Erythroblast (primary cell): ENCODE measurements at regions not wholly inside any gene's neighbourhood (a gene's known extent, or its start where the extent isn't known, plus 50 kb on each side); places are given as distances from the start of the nearest gene placed in this dataset.
"Not testable (repeated sequence)": the region's sequence is repeated elsewhere in the genome, so short reads cannot be mapped to it uniquely, and the experiment has no call there.

ENCODE experiments used
- DNase-seq, 2 experiments: peaks; one replicate each; lab custom pipeline; 2025; lab: John Stamatoyannopoulos, UW
- GATA1 ChIP-seq: IDR thresholded peaks from 2 replicates; pipeline ENCODE4 v1.6.1; 2011; ENCODE audit warnings: low read depth, mild to moderate bottlenecking, control low read depth, low read length, moderate library complexity
- POLR2A ChIP-seq: IDR thresholded peaks from 2 replicates; pipeline ENCODE4 v1.6.1; 2011; ENCODE audit warnings: mild to moderate bottlenecking, low read length

DNA sequence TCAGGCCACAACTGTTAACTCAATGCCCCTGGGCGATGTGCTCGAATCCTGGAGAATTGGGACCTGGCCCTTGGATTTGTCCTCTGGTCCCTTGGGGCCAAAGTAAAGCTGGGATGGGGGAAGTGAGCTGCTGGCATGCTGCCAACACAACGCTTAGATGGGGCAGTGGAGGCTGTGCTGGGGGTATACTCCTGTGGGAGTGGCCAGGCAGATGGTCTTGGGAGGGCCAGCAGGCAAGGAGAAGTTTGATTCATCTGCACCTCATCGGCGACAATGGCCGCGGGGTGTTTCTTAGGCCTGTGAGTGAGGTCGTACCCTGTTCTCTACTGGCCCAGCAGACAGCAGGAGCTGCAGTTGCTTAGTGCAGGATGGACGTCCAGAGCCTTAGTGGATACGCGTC lies 139.0 kb upstream of the MTPN start:
- DNase-seq, result peak in 1 of 2 experiments; percentile 2
- no peak for TF ChIP-seq POLR2A
- no peak for TF ChIP-seq GATA1

- TF ChIP-seq GATA1 (no peak), POLR2A (no peak)
- peak; percentile 47 to 66 for DNase-seq
Observed at GRCh38 chr7:136114966-136115762, 138.0 kb upstream of the MTPN start.

DNA sequence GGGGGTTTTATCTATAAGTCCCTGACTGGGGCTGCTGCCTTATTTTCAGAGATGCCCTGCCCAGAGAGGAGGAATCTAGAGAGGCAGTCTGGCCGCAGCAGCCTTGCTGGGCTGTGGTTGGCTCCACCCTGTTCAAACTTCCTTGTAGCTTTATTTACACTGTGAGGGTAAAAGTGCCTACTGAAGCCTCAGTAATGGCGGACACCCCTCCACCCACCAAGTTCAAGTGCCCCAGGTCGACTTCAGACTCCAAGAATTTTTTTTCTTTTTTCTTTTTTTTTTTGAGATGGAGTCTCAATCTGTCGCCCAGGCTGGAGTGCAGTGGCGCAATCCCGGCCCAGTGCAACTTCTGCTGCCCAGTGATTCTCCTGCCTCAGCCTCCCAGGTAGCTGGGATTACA lies 137.3 kb upstream of the MTPN start:
- not testable (repeated sequence) for DNase-seq

- DNase-seq, result not testable (repeated sequence)
Observed at GRCh38 chr7:136109037-136109436, 131.9 kb upstream of the MTPN start.

- no peak for TF ChIP-seq GATA1
- no peak for DNase-seq
Observed at GRCh38 chr7:136105191-136105590, 128.0 kb upstream of the MTPN start.

GRCh38 chr7:136104269-136104603 lies 127.1 kb upstream of the MTPN start:
- no peak for TF ChIP-seq POLR2A
- DNase-seq, result no peak

GRCh38 chr7:136103545-136104268 lies 126.5 kb upstream of the MTPN start:
- TF ChIP-seq GATA1 (no peak), POLR2A (no peak)
- no peak for DNase-seq

DNA sequence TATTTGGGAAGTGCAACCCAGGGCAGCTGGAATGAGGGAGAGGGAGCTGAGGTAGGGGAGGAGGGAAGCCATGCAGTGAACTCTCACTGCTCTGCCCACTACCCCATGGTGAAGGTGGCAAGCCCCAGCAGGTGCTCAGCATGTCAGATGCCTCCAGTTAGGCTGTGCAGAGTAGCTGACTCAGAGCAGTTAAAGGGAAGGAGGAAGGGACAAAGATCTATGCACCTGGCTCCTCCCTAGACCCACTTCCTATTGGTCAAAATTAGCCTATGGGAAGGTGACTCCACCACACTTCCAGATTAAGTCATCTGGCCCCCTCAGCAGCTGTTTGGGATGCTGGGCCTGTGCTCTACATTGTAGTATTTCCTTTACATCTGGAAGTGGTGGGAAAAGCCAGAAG lies 125.7 kb upstream of the MTPN start:
- no peak for DNase-seq
- TF ChIP-seq GATA1 (no peak), POLR2A (no peak)

- DNase-seq, result not testable (repeated sequence)
Observed at GRCh38 chr7:136092714-136093113, 115.6 kb upstream of the MTPN start.

DNA sequence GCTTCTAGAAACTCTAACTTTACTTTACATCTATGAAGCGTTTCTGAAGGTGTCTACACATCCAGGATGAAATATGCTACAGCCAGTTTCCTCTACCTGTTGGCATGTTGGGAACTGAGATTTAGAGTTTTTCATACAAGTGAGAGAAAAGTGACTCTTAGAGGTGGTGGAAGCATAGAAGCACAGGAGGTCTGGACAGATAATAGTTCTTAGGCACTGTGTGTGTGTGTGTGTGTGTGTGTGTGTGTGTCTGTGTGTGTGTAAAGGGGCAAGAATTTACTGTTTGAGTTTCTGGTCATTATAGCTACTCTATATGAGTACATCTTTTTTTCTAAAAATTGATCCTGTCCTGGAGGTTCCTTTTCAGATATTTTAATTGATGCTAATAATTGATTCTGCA lies 110.7 kb upstream of the MTPN start:
- no peak for TF ChIP-seq GATA1
- no peak for TF ChIP-seq POLR2A
- DNase-seq, result no peak

DNA sequence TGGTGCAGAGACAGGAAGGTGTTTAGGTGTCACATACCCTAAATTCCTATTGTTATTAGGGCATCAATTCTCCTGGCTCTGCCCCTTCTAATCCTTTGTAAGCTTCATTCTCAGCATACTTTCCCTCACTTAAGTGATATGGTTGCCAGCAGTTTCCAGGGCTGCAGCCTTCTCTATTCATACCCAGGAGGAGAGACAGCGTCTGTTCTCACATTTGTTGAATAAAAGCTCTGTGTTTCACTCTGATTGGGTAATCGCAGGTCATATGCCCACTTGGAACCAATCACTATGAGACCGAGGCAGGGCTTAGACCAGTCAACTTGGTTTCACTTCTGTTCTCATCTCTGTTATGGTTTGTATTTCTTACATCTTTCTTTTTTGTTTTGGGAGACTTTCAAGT lies 109.6 kb upstream of the MTPN start:
- peak in 1 of 2 experiments; percentile 7 for DNase-seq
- TF ChIP-seq GATA1 (no peak), POLR2A (no peak)

DNA sequence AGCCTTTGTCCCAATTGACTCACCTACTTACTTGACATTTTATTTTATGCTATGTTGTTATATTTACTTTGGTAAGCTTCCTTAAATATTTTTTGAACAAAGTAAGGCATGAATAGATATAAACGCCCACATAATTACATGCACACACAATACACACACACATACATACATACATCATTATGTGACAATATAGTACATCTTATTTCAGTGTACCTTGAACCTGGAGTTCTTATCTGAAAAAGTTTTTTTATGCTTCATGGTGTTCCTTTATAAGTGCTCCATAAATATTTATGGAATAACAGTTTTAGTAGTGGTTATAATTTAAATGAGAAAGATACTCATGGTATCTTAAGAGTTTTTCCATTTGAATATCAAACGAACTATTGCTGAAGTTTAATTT lies 102.8 kb upstream of the MTPN start:
- TF ChIP-seq POLR2A, result no peak
- TF ChIP-seq GATA1, result no peak
- no peak for DNase-seq

- no peak for TF ChIP-seq POLR2A
- no peak for TF ChIP-seq GATA1
- DNase-seq, result no peak
Observed at GRCh38 chr7:136079478-136079892, 102.3 kb upstream of the MTPN start.

- DNase-seq, result no peak
- TF ChIP-seq POLR2A (no peak), GATA1 (no peak)
Observed at GRCh38 chr7:136079066-136079465, 101.9 kb upstream of the MTPN start.

GRCh38 chr7:136078630-136079029 lies 101.5 kb upstream of the MTPN start:
- TF ChIP-seq POLR2A (no peak), GATA1 (no peak)
- no peak for DNase-seq
